ENCODE measurements at regions not wholly inside any gene's neighbourhood (a gene's known extent, or its start where the extent isn't known, plus 50 kb on each side); places are given as distances from the start of the nearest gene placed in this dataset.

- Histone ChIP-seq H3K27ac (ENCODE audit: low read depth, low read length, severe bottlenecking) (no peak overlapping the region), H3K36me3 (ENCODE audit: control insufficient read depth, insufficient read depth, low read length) (no peaks in the 10 kb centered on the region), H3K9me3 (ENCODE audit: control insufficient read depth, low read length) (no peaks in the 10 kb centered on the region), H3K4me3 (ENCODE audit: extremely low read depth, insufficient read depth, low read length, poor library complexity, severe bottlenecking) (no peak overlapping the region), H3K4me1 (ENCODE audit: control insufficient read depth, insufficient read depth, low read length, poor library complexity, severe bottlenecking) (no peaks in the 10 kb centered on the region)
- 76 to 80% methylated on average over 1 to 4 of the region's 5 CpGs for WGBS, 2 experiments (ENCODE audit: insufficient coverage in 2 of 2)
Observed at GRCh38 chr1:60299581-60299980, 226.0 kb upstream of the C1orf87 start.

GRCh38 chr1:60298290-60298689, 224.7 kb upstream of the C1orf87 start:
- 80 to 94% methylated on average over 1 to 2 of the region's 3 CpGs for WGBS, 2 experiments (ENCODE audit: insufficient coverage in 2 of 2)
- Histone ChIP-seq H3K4me1 (ENCODE audit: control insufficient read depth, insufficient read depth, low read length, poor library complexity, severe bottlenecking) (no peaks in the 10 kb centered on the region), H3K36me3 (ENCODE audit: control insufficient read depth, insufficient read depth, low read length) (no peaks in the 10 kb centered on the region), H3K9me3 (ENCODE audit: control insufficient read depth, low read length) (no peaks in the 10 kb centered on the region), H3K27ac (ENCODE audit: low read depth, low read length, severe bottlenecking) (no peak overlapping the region), H3K4me3 (ENCODE audit: extremely low read depth, insufficient read depth, low read length, poor library complexity, severe bottlenecking) (no peak overlapping the region)

- Histone ChIP-seq H3K4me1 (ENCODE audit: control insufficient read depth, insufficient read depth, low read length, poor library complexity, severe bottlenecking) (no peaks in the 10 kb centered on the region), H3K36me3 (ENCODE audit: control insufficient read depth, insufficient read depth, low read length) (no peaks in the 10 kb centered on the region), H3K9me3 (ENCODE audit: control insufficient read depth, low read length) (no peaks in the 10 kb centered on the region), H3K27ac (ENCODE audit: low read depth, low read length, severe bottlenecking) (no peak overlapping the region), H3K4me3 (ENCODE audit: extremely low read depth, insufficient read depth, low read length, poor library complexity, severe bottlenecking) (no peak overlapping the region)
- 93 to 94% methylated on average over 2 of the region's 2 CpGs for WGBS, 2 experiments (ENCODE audit: insufficient coverage in 2 of 2)
Observed at GRCh38 chr1:60296794-60297193, 223.2 kb upstream of the C1orf87 start.

GRCh38 chr1:60292140-60292539, 218.6 kb upstream of the C1orf87 start:
- H3K36me3 ChIP-seq (ENCODE audit: control insufficient read depth, insufficient read depth, low read length): no peaks in the 10 kb centered on the region
- H3K4me1 ChIP-seq (ENCODE audit: control insufficient read depth, insufficient read depth, low read length, poor library complexity, severe bottlenecking): no peaks in the 10 kb centered on the region
- H3K4me3 ChIP-seq (ENCODE audit: extremely low read depth, insufficient read depth, low read length, poor library complexity, severe bottlenecking): no peak overlapping the region
- H3K9me3 ChIP-seq (ENCODE audit: control insufficient read depth, low read length): no peaks in the 10 kb centered on the region
- 17 to 20% methylated on average over 1 of the region's 1 CpG for WGBS, 2 experiments (ENCODE audit: insufficient coverage in 2 of 2)
- no peak overlapping the region for H3K27ac ChIP-seq (ENCODE audit: low read depth, low read length, severe bottlenecking)

GRCh38 chr1:60290393-60290792, 216.8 kb upstream of the C1orf87 start:
- 80 to 96% methylated on average over 4 to 5 of the region's 6 CpGs for WGBS, 2 experiments (ENCODE audit: insufficient coverage in 2 of 2)
- Histone ChIP-seq H3K36me3 (ENCODE audit: control insufficient read depth, insufficient read depth, low read length) (no peaks in the 10 kb centered on the region), H3K4me3 (ENCODE audit: extremely low read depth, insufficient read depth, low read length, poor library complexity, severe bottlenecking) (no peak overlapping the region), H3K27ac (ENCODE audit: low read depth, low read length, severe bottlenecking) (no peak overlapping the region), H3K4me1 (ENCODE audit: control insufficient read depth, insufficient read depth, low read length, poor library complexity, severe bottlenecking) (no peaks in the 10 kb centered on the region), H3K9me3 (ENCODE audit: control insufficient read depth, low read length) (no peaks in the 10 kb centered on the region)

- no peaks in the 10 kb centered on the region for H3K9me3 ChIP-seq (ENCODE audit: control insufficient read depth, low read length)
- no CpG with 5 or more reads among the region's 1 CpG for WGBS, 2 experiments (ENCODE audit: insufficient coverage in 2 of 2)
- H3K4me3 ChIP-seq (ENCODE audit: extremely low read depth, insufficient read depth, low read length, poor library complexity, severe bottlenecking): no peak overlapping the region
- H3K4me1 ChIP-seq (ENCODE audit: control insufficient read depth, insufficient read depth, low read length, poor library complexity, severe bottlenecking): peaks cover 10% of the 10 kb centered on the region
- H3K36me3 ChIP-seq (ENCODE audit: control insufficient read depth, insufficient read depth, low read length): no peaks in the 10 kb centered on the region
- no peak overlapping the region for H3K27ac ChIP-seq (ENCODE audit: low read depth, low read length, severe bottlenecking)
Observed at GRCh38 chr1:60287536-60287935, 214.0 kb upstream of the C1orf87 start.

- peaks cover 25% of the 10 kb centered on the region for H3K4me1 ChIP-seq (ENCODE audit: control insufficient read depth, insufficient read depth, low read length, poor library complexity, severe bottlenecking)
- no peaks in the 10 kb centered on the region for H3K9me3 ChIP-seq (ENCODE audit: control insufficient read depth, low read length)
- no peak overlapping the region for H3K4me3 ChIP-seq (ENCODE audit: extremely low read depth, insufficient read depth, low read length, poor library complexity, severe bottlenecking)
- WGBS, 2 experiments (ENCODE audit: insufficient coverage in 2 of 2): 87 to 95% methylated on average over 2 of the region's 2 CpGs
- H3K36me3 ChIP-seq (ENCODE audit: control insufficient read depth, insufficient read depth, low read length): no peaks in the 10 kb centered on the region
- H3K27ac ChIP-seq (ENCODE audit: low read depth, low read length, severe bottlenecking): peak overlapping the region; percentile 59
Observed at GRCh38 chr1:60283690-60284089, 210.1 kb upstream of the C1orf87 start.

GRCh38 chr1:60281360-60281932, 207.9 kb upstream of the C1orf87 start:
- 0 to 12% methylated on average over 5 to 6 of the region's 9 CpGs for WGBS, 2 experiments (ENCODE audit: insufficient coverage in 2 of 2)
- no peak overlapping the region for H3K4me3 ChIP-seq (ENCODE audit: extremely low read depth, insufficient read depth, low read length, poor library complexity, severe bottlenecking)
- H3K9me3 ChIP-seq (ENCODE audit: control insufficient read depth, low read length): no peaks in the 10 kb centered on the region
- peak overlapping the region; percentile 78 for H3K27ac ChIP-seq (ENCODE audit: low read depth, low read length, severe bottlenecking)
- no peaks in the 10 kb centered on the region for H3K36me3 ChIP-seq (ENCODE audit: control insufficient read depth, insufficient read depth, low read length)
- peaks cover 25% of the 10 kb centered on the region for H3K4me1 ChIP-seq (ENCODE audit: control insufficient read depth, insufficient read depth, low read length, poor library complexity, severe bottlenecking)

- peak overlapping the region; percentile 78 for H3K27ac ChIP-seq (ENCODE audit: low read depth, low read length, severe bottlenecking)
- WGBS, 2 experiments (ENCODE audit: insufficient coverage in 2 of 2): 73 to 75% methylated on average over 3 to 4 of the region's 4 CpGs
- no peaks in the 10 kb centered on the region for H3K9me3 ChIP-seq (ENCODE audit: control insufficient read depth, low read length)
- H3K4me1 ChIP-seq (ENCODE audit: control insufficient read depth, insufficient read depth, low read length, poor library complexity, severe bottlenecking): peaks cover 25% of the 10 kb centered on the region
- H3K4me3 ChIP-seq (ENCODE audit: extremely low read depth, insufficient read depth, low read length, poor library complexity, severe bottlenecking): no peak overlapping the region
- H3K36me3 ChIP-seq (ENCODE audit: control insufficient read depth, insufficient read depth, low read length): no peaks in the 10 kb centered on the region
Observed at GRCh38 chr1:60280819-60281218, 207.2 kb upstream of the C1orf87 start.

- no peak overlapping the region for H3K27ac ChIP-seq (ENCODE audit: low read depth, low read length, severe bottlenecking)
- H3K9me3 ChIP-seq (ENCODE audit: control insufficient read depth, low read length): no peaks in the 10 kb centered on the region
- no peaks in the 10 kb centered on the region for H3K36me3 ChIP-seq (ENCODE audit: control insufficient read depth, insufficient read depth, low read length)
- WGBS, 2 experiments (ENCODE audit: insufficient coverage in 2 of 2): 64 to 67% methylated on average over 1 of the region's 3 CpGs
- H3K4me3 ChIP-seq (ENCODE audit: extremely low read depth, insufficient read depth, low read length, poor library complexity, severe bottlenecking): no peak overlapping the region
- peaks cover 25% of the 10 kb centered on the region for H3K4me1 ChIP-seq (ENCODE audit: control insufficient read depth, insufficient read depth, low read length, poor library complexity, severe bottlenecking)
Observed at GRCh38 chr1:60280256-60280655, 206.7 kb upstream of the C1orf87 start.

- no peaks in the 10 kb centered on the region for H3K9me3 ChIP-seq (ENCODE audit: control insufficient read depth, low read length)
- H3K36me3 ChIP-seq (ENCODE audit: control insufficient read depth, insufficient read depth, low read length): no peaks in the 10 kb centered on the region
- no peak overlapping the region for H3K27ac ChIP-seq (ENCODE audit: low read depth, low read length, severe bottlenecking)
- H3K4me1 ChIP-seq (ENCODE audit: control insufficient read depth, insufficient read depth, low read length, poor library complexity, severe bottlenecking): peaks cover 25% of the 10 kb centered on the region
- no peak overlapping the region for H3K4me3 ChIP-seq (ENCODE audit: extremely low read depth, insufficient read depth, low read length, poor library complexity, severe bottlenecking)
Observed at GRCh38 chr1:60279798-60280197, 206.2 kb upstream of the C1orf87 start.

Data from mesodermal cell (in vitro differentiated cells).